H1 (cell line): ENCODE measurements at regions not wholly inside any gene's neighbourhood (a gene's known extent, or its start where the extent isn't known, plus 50 kb on each side); places are given as distances from the start of the nearest gene placed in this dataset.

Experiments
- CTCF ChIA-PET: fragments of 300-600 bp; sonication (Branson Sonifier 250); formaldehyde crosslinking; loops from one replicate; lab custom pipeline; 2021; ENCODE audit not compliant: partially characterized antibody; lab: Charles Lee
- POLR2A ChIA-PET: fragments of 300-600 bp; sonication (Branson Sonifier 250); formaldehyde crosslinking; loops from one replicate; lab custom pipeline; 2021; ENCODE audit warnings: inconsistent platforms; ENCODE audit not compliant: partially characterized antibody; lab: Charles Lee
- DNase-seq, 2 experiments: peaks; one replicate each; pipeline versions ENCODE4 v3.0.0 to v3.0.0-alpha.2; 2010 to 2022; ENCODE audit warnings: low spot score in 2 of 2, low read depth in 1 of 2, mixed read lengths in 1 of 2
- FAIRE-seq: peaks from 2 replicates; lab custom pipeline; 2011; peaks lifted over from hg19 to GRCh38; lab: Jason Lieb, UNC
- H2AFZ ChIP-seq: 2 replicates; pipeline ENCODE4 v1.8.1; 2012; ENCODE audit warnings: low read length, inconsistent platforms
- H2AK5ac ChIP-seq: 2 replicates; pipeline ENCODE4 v1.6.1; 2013; ENCODE audit warnings: low read depth, low read length
- H2BK120ac ChIP-seq: replicated peaks from 2 replicates; pipeline ENCODE3; 2013; ENCODE audit warnings: low read depth, low read length, inconsistent platforms
- H2BK12ac ChIP-seq: 2 replicates; pipeline ENCODE4 v1.6.1; 2013; ENCODE audit warnings: low read depth, low read length
- H2BK15ac ChIP-seq: 2 replicates; pipeline ENCODE4 v1.6.1; 2013; ENCODE audit warnings: low read length
- H2BK20ac ChIP-seq: 2 replicates; pipeline ENCODE4 v1.6.1; 2013; ENCODE audit warnings: low read length
- H2BK5ac ChIP-seq: 2 replicates; pipeline ENCODE4 v1.6.1; 2013; ENCODE audit warnings: low read depth, low read length
- H3K14ac ChIP-seq: 2 replicates; pipeline ENCODE4 v1.6.1; 2013; ENCODE audit warnings: inconsistent platforms; ENCODE audit not compliant: insufficient read length
- H3K18ac ChIP-seq: 2 replicates; pipeline ENCODE4 v1.6.1; 2013; ENCODE audit warnings: low read length; ENCODE audit errors: extremely low read depth
- H3K23ac ChIP-seq: 2 replicates; pipeline ENCODE4 v1.6.1; 2013; ENCODE audit warnings: inconsistent platforms; ENCODE audit not compliant: insufficient read length
- H3K23me2 ChIP-seq: 2 replicates; pipeline ENCODE4 v1.6.1; 2013; ENCODE audit warnings: low read depth, low read length
- H3K27ac ChIP-seq: 2 replicates; pipeline ENCODE4 v1.6.1; 2011; ENCODE audit warnings: low read depth, low read length, inconsistent platforms
- H3K27me3 ChIP-seq, 4 experiments: replicated peaks in 1 of 4; 1 replicate in 1 of 4; 2 replicates in 3 of 4; pipeline versions ENCODE4 v1.6.1 to v1.8.1; 2011 to 2013; ENCODE audit warnings: low read length in 3 of 4, mild to moderate bottlenecking in 3 of 4, inconsistent platforms in 2 of 4, mixed read lengths in 2 of 4, moderate library complexity in 1 of 4; ENCODE audit not compliant: control insufficient read depth in 3 of 4, insufficient read depth in 3 of 4; ENCODE audit errors: extremely low read depth in 1 of 4
- H3K36me3 ChIP-seq, 4 experiments: 2 replicates each; pipeline versions ENCODE4 v1.6.1 to v1.8.1; 2011 to 2013; ENCODE audit warnings: mild to moderate bottlenecking in 4 of 4, low read length in 3 of 4, moderate library complexity in 2 of 4, control low read depth in 1 of 4, inconsistent platforms in 1 of 4; ENCODE audit not compliant: insufficient read depth in 4 of 4, control insufficient read depth in 2 of 4
- H3K4ac ChIP-seq: replicated peaks from 2 replicates; pipeline ENCODE3; 2013; ENCODE audit warnings: low read length, low read depth, mixed read lengths, inconsistent platforms; ENCODE audit not compliant: insufficient read length
- H3K4me1 ChIP-seq, 4 experiments: replicated peaks in 1 of 4; 1 replicate in 1 of 4; 2 replicates in 3 of 4; pipeline versions ENCODE4 v1.6.1 to v1.8.1; 2011 to 2013; ENCODE audit warnings: low read length in 3 of 4, inconsistent platforms in 2 of 4, mixed read lengths in 1 of 4; ENCODE audit not compliant: insufficient read depth in 4 of 4, control insufficient read depth in 3 of 4
- H3K4me2 ChIP-seq, 2 experiments: 2 replicates each; pipeline versions ENCODE4 v1.6.1 to v1.8.1; 2011 to 2013; ENCODE audit warnings: low read depth in 2 of 2, low read length in 2 of 2, control low read depth in 1 of 2, inconsistent platforms in 1 of 2, mild to moderate bottlenecking in 1 of 2; ENCODE audit not compliant: insufficient read depth in 1 of 2
- H3K4me3 ChIP-seq, 4 experiments: fragments of 200-600, 300-600 bp in 1 of 4; sonication (generic), shearing (Covaris generic), sonication (Bioruptor Twin) in 1 of 4; 2 replicates each; pipeline versions ENCODE4 v1.5.1 to v1.8.1; 2011 to 2016; ENCODE audit warnings: low read length in 4 of 4, low read depth in 3 of 4, control low read depth in 2 of 4, inconsistent platforms in 2 of 4, mild to moderate bottlenecking in 2 of 4, mixed read lengths in 1 of 4, moderate library complexity in 1 of 4; ENCODE audit not compliant: insufficient read depth in 2 of 4; ENCODE audit errors: extremely low read depth in 1 of 4
- H3K56ac ChIP-seq: replicated peaks from 2 replicates; pipeline ENCODE3; 2013; ENCODE audit warnings: low read depth, mild to moderate bottlenecking, mixed read lengths, low read length, inconsistent platforms; ENCODE audit not compliant: insufficient read length
- H3K79me1 ChIP-seq: 2 replicates; pipeline ENCODE4 v1.6.1; 2013; ENCODE audit warnings: low read depth, low read length, control low read depth
- H3K79me2 ChIP-seq, 2 experiments: 2 replicates each; pipeline versions ENCODE4 v1.6.1 to v1.8.1; 2012 to 2013; ENCODE audit warnings: low read length in 2 of 2, mild to moderate bottlenecking in 2 of 2, inconsistent platforms in 1 of 2; ENCODE audit not compliant: insufficient read depth in 2 of 2, control insufficient read depth in 1 of 2
- H3K9ac ChIP-seq, 4 experiments: replicated peaks in 1 of 4; 1 replicate in 1 of 4; 2 replicates in 3 of 4; pipeline versions ENCODE4 v1.6.1 to v1.8.1; 2011 to 2013; ENCODE audit warnings: low read depth in 3 of 4, low read length in 3 of 4, control low read depth in 2 of 4, mild to moderate bottlenecking in 2 of 4, moderate library complexity in 2 of 4, inconsistent platforms in 1 of 4; ENCODE audit errors: extremely low read depth in 1 of 4
- H3K9me3 ChIP-seq, 2 experiments: 2 replicates each; pipeline versions ENCODE4 v1.6.1 to v1.8.1; 2012 to 2013; ENCODE audit warnings: mild to moderate bottlenecking in 2 of 2, moderate library complexity in 2 of 2, control low read depth in 1 of 2, inconsistent platforms in 1 of 2, low read depth in 1 of 2, low read length in 1 of 2, mixed read lengths in 1 of 2; ENCODE audit not compliant: insufficient read depth in 2 of 2
- H4K20me1 ChIP-seq, 2 experiments: replicated peaks in 1 of 2; 2 replicates each; pipeline versions ENCODE3 to v1.8.1; 2011 to 2013; ENCODE audit warnings: inconsistent platforms in 2 of 2, low read length in 2 of 2, mild to moderate bottlenecking in 1 of 2; ENCODE audit not compliant: insufficient read depth in 2 of 2, control insufficient read depth in 1 of 2
- H4K5ac ChIP-seq: 2 replicates; pipeline ENCODE4 v1.6.1; 2013; ENCODE audit warnings: low read length, low read depth, mixed read lengths, inconsistent platforms; ENCODE audit not compliant: insufficient read length
- H4K8ac ChIP-seq: 2 replicates; pipeline ENCODE4 v1.8.0; 2013; ENCODE audit warnings: mild to moderate bottlenecking, moderate library complexity, low read length, inconsistent platforms; ENCODE audit not compliant: insufficient read depth; ENCODE audit errors: extremely low read depth
- H4K91ac ChIP-seq: replicated peaks from 2 replicates; pipeline ENCODE3; 2013; ENCODE audit warnings: low read length, mixed read lengths, inconsistent platforms; ENCODE audit not compliant: insufficient read length
- BACH1 ChIP-seq: IDR thresholded peaks from 2 replicates; pipeline ENCODE4 v1.6.1; 2012; ENCODE audit warnings: low read length, improper control_type of control experiment
- CHD2 ChIP-seq: IDR thresholded peaks from 2 replicates; pipeline ENCODE4 v1.6.1; 2012; ENCODE audit warnings: low read length, improper control_type of control experiment
- CTCF ChIP-seq, 3 experiments: IDR thresholded peaks; 1 replicate in 2 of 3; 2 replicates in 1 of 3; pipeline versions ENCODE4 v1.5.1 to v1.6.1; 2011; ENCODE audit warnings: low read length in 3 of 3, mild to moderate bottlenecking in 3 of 3, inconsistent platforms in 2 of 3, low read depth in 1 of 3, moderate library complexity in 1 of 3; ENCODE audit not compliant: insufficient read depth in 1 of 3; ENCODE audit errors: control extremely low read depth in 1 of 3
- EZH2 ChIP-seq: fragments of 200-600 bp; sonication (generic); IDR thresholded peaks from 2 replicates; pipeline ENCODE4 v1.7.1; 2012; ENCODE audit warnings: low read depth, mild to moderate bottlenecking, moderate library complexity, low read length, inconsistent platforms; ENCODE audit not compliant: severe bottlenecking
- GABPA ChIP-seq: IDR thresholded peaks from 2 replicates; pipeline ENCODE4 v1.6.1; 2011; ENCODE audit warnings: mild to moderate bottlenecking, low read length, moderate library complexity, borderline replicate concordance; ENCODE audit not compliant: insufficient read depth
- MAFK ChIP-seq: IDR thresholded peaks from 2 replicates; pipeline ENCODE4 v1.6.1; 2012; ENCODE audit warnings: low read depth, mild to moderate bottlenecking, improper control_type of control experiment, low read length
- POLR2A ChIP-seq, 2 experiments: IDR thresholded peaks; 1 replicate in 1 of 2; 2 replicates in 1 of 2; pipeline ENCODE4 v1.6.1; 2011; ENCODE audit warnings: low read depth in 2 of 2, low read length in 2 of 2, mild to moderate bottlenecking in 2 of 2; ENCODE audit errors: control extremely low read depth in 1 of 2
- RBBP5 ChIP-seq: IDR thresholded peaks from 2 replicates; pipeline ENCODE4 v1.7.1; 2012; ENCODE audit warnings: low read depth, mild to moderate bottlenecking, inconsistent platforms, low read length, moderate library complexity, borderline replicate concordance
- RXRA ChIP-seq: IDR thresholded peaks from 2 replicates; pipeline ENCODE4 v1.6.1; 2011; ENCODE audit warnings: low read depth, mild to moderate bottlenecking, low read length, moderate library complexity; ENCODE audit not compliant: insufficient read depth
- SIRT6 ChIP-seq: IDR thresholded peaks from one replicate; pipeline ENCODE4 v1.7.1; 2012; ENCODE audit warnings: low read length, inconsistent platforms
- SIX5 ChIP-seq: IDR thresholded peaks from 2 replicates; pipeline ENCODE4 v1.6.1; 2011; ENCODE audit warnings: mild to moderate bottlenecking, low read depth, low read length
- SP4 ChIP-seq: IDR thresholded peaks from 2 replicates; pipeline ENCODE4 v1.6.1; 2012; ENCODE audit warnings: low read length, inconsistent platforms
- SRF ChIP-seq: IDR thresholded peaks from 2 replicates; pipeline ENCODE4 v1.6.1; 2011; ENCODE audit warnings: mild to moderate bottlenecking, low read depth, low read length, moderate library complexity
- WGBS, 2 experiments: shearing (Covaris generic) in 1 of 2; methylation state at CpG; one replicate each; pipeline versions ENCODE4 v1.1.6 to v1.1.7; 2013 to 2015; ENCODE audit warnings: low lambda C conversion rate in 2 of 2, mixed read lengths in 2 of 2, inconsistent platforms in 1 of 2, low coverage in 1 of 2, missing lambda C conversion rate in 1 of 2; ENCODE audit not compliant: insufficient replicate concordance in 2 of 2, insufficient coverage in 1 of 2, insufficient read length in 1 of 2; ENCODE audit errors: extremely low coverage in 1 of 2, missing lambda C conversion rate in 1 of 2; 5-methylcytosine and 5-hydroxymethylcytosine counted together

GRCh38 chr5:142438573-142438972 lies 113.8 kb upstream of the SPRY4 start:
- FAIRE-seq, result no peak
- CTCF ChIA-PET, result interaction anchor here (0.6 to 1.4 kb wide), 5 partner anchors 9 to 556 kb away, joined by 3 read pairs; no protein-coding TSS in a partner anchor
- no peak overlapping the region for H3K27ac ChIP-seq
- TF ChIP-seq POLR2A (IDR thresholded peaks at IDR 0.05; ENCODE audit: control extremely low read depth in 1 of 2, low read depth in 2 of 2, low read length in 2 of 2), result no peak
- TF ChIP-seq CTCF (IDR thresholded peaks at IDR 0.05; ENCODE audit: control extremely low read depth in 1 of 3, insufficient read depth in 1 of 3, low read depth in 1 of 3, low read length in 3 of 3), result no peak
- TF ChIP-seq GABPA, result no peak
- TF ChIP-seq BACH1, result no peak
- no peak for TF ChIP-seq RBBP5
- no peak for TF ChIP-seq SP4
- no peak for TF ChIP-seq SRF
- no peak for TF ChIP-seq EZH2
- no peak for TF ChIP-seq CHD2
- TF ChIP-seq RXRA, result no peak
- TF ChIP-seq SIRT6, result no peak
- TF ChIP-seq MAFK, result no peak
- no peak for TF ChIP-seq SIX5

More at GRCh38 chr5:142438573-142438972, 113.8 kb upstream of the SPRY4 start:
- H3K56ac ChIP-seq, result no peak overlapping the region
- no peak overlapping the region for H4K5ac ChIP-seq
- H3K79me2 ChIP-seq, result no peaks in the 10 kb centered on the region
- no peak overlapping the region for H3K14ac ChIP-seq
- H3K9ac ChIP-seq, result no peak overlapping the region
- H3K23me2 ChIP-seq, result no peaks in the 10 kb centered on the region
- H3K9me3 ChIP-seq, result no peaks in the 10 kb centered on the region
- no peak overlapping the region for H2BK5ac ChIP-seq
- H2BK12ac ChIP-seq, result no peak overlapping the region
- H2AK5ac ChIP-seq, result no peak overlapping the region
- WGBS, 2 experiments, result 98% methylated on average over 2 of the region's 2 CpGs; no CpG with 5 or more reads in 1 of the 2 experiments
- H3K23ac ChIP-seq, result no peak overlapping the region
- H4K8ac ChIP-seq, result no peak overlapping the region
- H4K91ac ChIP-seq, result no peak overlapping the region
- H3K4me2 ChIP-seq, result no peak overlapping the region
- H3K4ac ChIP-seq, result no peak overlapping the region
- H4K20me1 ChIP-seq, result no peaks in the 10 kb centered on the region
- no peak overlapping the region for H3K4me3 ChIP-seq
- POLR2A ChIA-PET, result interaction anchor here (0.9 kb wide), 1 partner anchor 12 kb away, joined by 3 read pairs; no protein-coding TSS in a partner anchor
- H3K36me3 ChIP-seq, result no peaks in the 10 kb centered on the region
- no peak overlapping the region for H2BK15ac ChIP-seq
- H2AFZ ChIP-seq, result no peak overlapping the region
- H3K79me1 ChIP-seq, result no peaks in the 10 kb centered on the region
- H2BK20ac ChIP-seq, result no peak overlapping the region
- no peak overlapping the region for H2BK120ac ChIP-seq
- H3K4me1 ChIP-seq, result peaks cover 0 to 9% (median 4%) of the 10 kb centered on the region in 4 experiments; a peak in 3 of 7 replicates
- H3K27me3 ChIP-seq, result peaks cover 0 to 2% (median 0%) of the 10 kb centered on the region in 4 experiments; a peak in 1 of 7 replicates
- H3K18ac ChIP-seq, result no peak overlapping the region
- no peak for DNase-seq
